ENCODE measurements at regions not wholly inside any gene's neighbourhood (a gene's known extent, or its start where the extent isn't known, plus 50 kb on each side); places are given as distances from the start of the nearest gene placed in this dataset.

GRCh38 chr13:64756621-64757020 is 2473.5 kb downstream of the PCDH9 start:
- Histone ChIP-seq H3K27me3 (no peaks in the 10 kb centered on the region), H3K36me3 (no peaks in the 10 kb centered on the region), H3K9me3 (no peaks in the 10 kb centered on the region), H3K4me1 (no peaks in the 10 kb centered on the region), H3K27ac (no peak overlapping the region), H3K4me3 (no peak overlapping the region)
- ATAC-seq (no peak), DNase-seq (no peak)
- intact Hi-C loops (cut with DNase I; ENCODE audit: low total_unique reads) = no loop called here
- TF ChIP-seq, protein P1, sequence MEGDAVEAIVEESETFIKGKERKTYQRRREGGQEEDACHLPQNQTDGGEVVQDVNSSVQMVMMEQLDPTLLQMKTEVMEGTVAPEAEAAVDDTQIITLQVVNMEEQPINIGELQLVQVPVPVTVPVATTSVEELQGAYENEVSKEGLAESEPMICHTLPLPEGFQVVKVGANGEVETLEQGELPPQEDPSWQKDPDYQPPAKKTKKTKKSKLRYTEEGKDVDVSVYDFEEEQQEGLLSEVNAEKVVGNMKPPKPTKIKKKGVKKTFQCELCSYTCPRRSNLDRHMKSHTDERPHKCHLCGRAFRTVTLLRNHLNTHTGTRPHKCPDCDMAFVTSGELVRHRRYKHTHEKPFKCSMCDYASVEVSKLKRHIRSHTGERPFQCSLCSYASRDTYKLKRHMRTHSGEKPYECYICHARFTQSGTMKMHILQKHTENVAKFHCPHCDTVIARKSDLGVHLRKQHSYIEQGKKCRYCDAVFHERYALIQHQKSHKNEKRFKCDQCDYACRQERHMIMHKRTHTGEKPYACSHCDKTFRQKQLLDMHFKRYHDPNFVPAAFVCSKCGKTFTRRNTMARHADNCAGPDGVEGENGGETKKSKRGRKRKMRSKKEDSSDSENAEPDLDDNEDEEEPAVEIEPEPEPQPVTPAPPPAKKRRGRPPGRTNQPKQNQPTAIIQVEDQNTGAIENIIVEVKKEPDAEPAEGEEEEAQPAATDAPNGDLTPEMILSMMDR (IDR thresholded peaks at IDR 0.05 in 4 of 5, conservative IDR thresholded peaks at IDR 0.05 in 1 of 5) = no peak
- TF ChIP-seq POLR2A (IDR thresholded peaks at IDR 0.05) = no peak
- in situ Hi-C loops (cut with MboI; ENCODE audit: low sequenced_read_pairs in 4 of 4) = no loop called here

GRCh38 chr13:64755961-64756360 is 2474.2 kb downstream of the PCDH9 start:
- H3K4me1 ChIP-seq = no peaks in the 10 kb centered on the region
- intact Hi-C loops (cut with DNase I; ENCODE audit: low total_unique reads) (no loop called here), in situ Hi-C loops (cut with MboI; ENCODE audit: low sequenced_read_pairs in 4 of 4) (no loop called here)
- ATAC-seq (no peak), DNase-seq (no peak)
- H3K9me3 ChIP-seq = no peaks in the 10 kb centered on the region
- TF ChIP-seq, protein P1 (IDR thresholded peaks at IDR 0.05 in 4 of 5, conservative IDR thresholded peaks at IDR 0.05 in 1 of 5) = no peak
- no peak for TF ChIP-seq POLR2A (IDR thresholded peaks at IDR 0.05)
- H3K4me3 ChIP-seq = no peak overlapping the region
- no peaks in the 10 kb centered on the region for H3K27me3 ChIP-seq
- no peak overlapping the region for H3K27ac ChIP-seq
- H3K36me3 ChIP-seq = no peaks in the 10 kb centered on the region

GRCh38 chr13:64753233-64754000 is 2476.7 kb downstream of the PCDH9 start:
- in situ Hi-C loops (cut with MboI; ENCODE audit: low sequenced_read_pairs in 4 of 4) = no loop called here
- TF ChIP-seq, protein P1 (IDR thresholded peaks at IDR 0.05 in 4 of 5, conservative IDR thresholded peaks at IDR 0.05 in 1 of 5) = no peak
- no peak for TF ChIP-seq POLR2A (IDR thresholded peaks at IDR 0.05)
- DNase-seq = no peak
- H3K4me1 ChIP-seq = no peaks in the 10 kb centered on the region
- intact Hi-C loops (cut with DNase I; ENCODE audit: low total_unique reads) = no loop called here
- no peak overlapping the region for H3K4me3 ChIP-seq
- no peaks in the 10 kb centered on the region for H3K9me3 ChIP-seq
- no peak for ATAC-seq
- no peak overlapping the region for H3K27ac ChIP-seq
- H3K27me3 ChIP-seq = no peaks in the 10 kb centered on the region
- H3K36me3 ChIP-seq = no peaks in the 10 kb centered on the region

DNA sequence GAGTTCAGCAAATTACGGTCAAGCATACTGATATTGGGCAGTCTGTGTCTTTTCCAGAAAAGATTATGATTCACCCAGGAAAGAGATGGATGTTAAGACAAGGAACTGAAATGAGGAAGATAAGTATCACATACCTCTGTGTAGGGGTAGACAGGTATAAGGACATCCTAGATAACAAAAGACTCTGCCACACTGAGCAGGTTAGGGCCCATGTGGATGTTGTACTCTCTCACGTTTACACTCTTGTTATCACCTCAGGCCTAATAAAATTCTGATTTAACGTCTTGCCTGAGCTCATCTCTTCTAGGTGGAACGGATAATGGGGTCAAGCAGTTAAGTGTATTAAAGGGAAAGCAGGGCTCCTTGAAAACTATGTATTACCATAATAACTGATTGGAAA is 2480.8 kb downstream of the PCDH9 start:
- Histone ChIP-seq H3K27me3 (no peaks in the 10 kb centered on the region), H3K4me1 (no peaks in the 10 kb centered on the region), H3K27ac (no peak overlapping the region), H3K36me3 (no peaks in the 10 kb centered on the region), H3K4me3 (no peak overlapping the region), H3K9me3 (no peaks in the 10 kb centered on the region)
- no peak for DNase-seq
- no peak for ATAC-seq
- TF ChIP-seq, protein P1 (IDR thresholded peaks at IDR 0.05 in 4 of 5, conservative IDR thresholded peaks at IDR 0.05 in 1 of 5) = no peak
- TF ChIP-seq POLR2A (IDR thresholded peaks at IDR 0.05) = no peak
- intact Hi-C loops (cut with DNase I; ENCODE audit: low total_unique reads) = no loop called here
- in situ Hi-C loops (cut with MboI; ENCODE audit: low sequenced_read_pairs in 4 of 4) = no loop called here

DNA sequence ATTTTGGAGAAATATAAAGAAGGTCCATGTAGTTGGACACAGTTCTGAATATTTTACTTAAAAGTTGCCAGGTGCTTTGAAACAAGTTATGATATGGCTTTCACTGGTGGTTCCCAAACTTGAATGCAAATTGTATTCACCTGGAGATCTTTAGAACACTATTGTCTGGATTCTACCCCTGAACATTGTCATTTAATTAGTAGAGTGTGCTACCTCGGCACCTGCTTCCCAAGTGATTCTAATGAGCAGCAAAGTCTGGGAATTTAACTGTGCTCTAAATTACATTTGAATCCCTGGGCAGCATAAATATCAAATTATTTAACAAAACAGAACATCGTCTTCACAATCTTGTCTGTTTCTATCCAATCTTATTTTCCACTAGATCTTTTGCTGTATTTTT is 2483.3 kb downstream of the PCDH9 start:
- no peaks in the 10 kb centered on the region for H3K4me1 ChIP-seq
- no peak overlapping the region for H3K4me3 ChIP-seq
- H3K36me3 ChIP-seq = no peaks in the 10 kb centered on the region
- intact Hi-C loops (cut with DNase I; ENCODE audit: low total_unique reads) = no loop called here
- DNase-seq (no peak), ATAC-seq (no peak)
- H3K27ac ChIP-seq = no peak overlapping the region
- TF ChIP-seq POLR2A (IDR thresholded peaks at IDR 0.05) = no peak
- TF ChIP-seq, protein P1 (IDR thresholded peaks at IDR 0.05 in 4 of 5, conservative IDR thresholded peaks at IDR 0.05 in 1 of 5) = no peak
- no peaks in the 10 kb centered on the region for H3K27me3 ChIP-seq
- H3K9me3 ChIP-seq = no peaks in the 10 kb centered on the region
- in situ Hi-C loops (cut with MboI; ENCODE audit: low sequenced_read_pairs in 4 of 4) = no loop called here

Data from gastrocnemius medialis (tissue), 4 donors.